Mucosa of rectum (tissue), 2 donors: ENCODE measurements at regions not wholly inside any gene's neighbourhood (a gene's known extent, or its start where the extent isn't known, plus 50 kb on each side); places are given as distances from the start of the nearest gene placed in this dataset.
"Not testable (repeated sequence)": the region's sequence is repeated elsewhere in the genome, so short reads cannot be mapped to it uniquely, and the experiment has no call there.

Source experiments
- H3K27ac ChIP-seq, 2 donors: one replicate each; pipeline ENCODE4 v1.7.0; 2013; ENCODE audit warnings: inconsistent platforms in 2 of 2, low read depth in 2 of 2, low read length in 2 of 2
- H3K27me3 ChIP-seq, 2 donors: one replicate each; pipeline ENCODE4 v1.7.0; 2013; ENCODE audit warnings: low read length in 2 of 2; ENCODE audit not compliant: control insufficient read depth in 2 of 2, insufficient read depth in 2 of 2
- H3K36me3 ChIP-seq, 2 donors: one replicate each; pipeline ENCODE4 v1.7.0; 2013; ENCODE audit warnings: low read length in 2 of 2; ENCODE audit not compliant: control insufficient read depth in 2 of 2, insufficient read depth in 2 of 2
- H3K4me1 ChIP-seq, 2 donors: one replicate each; pipeline ENCODE4 v1.7.0; 2013; ENCODE audit warnings: low read length in 2 of 2, mild to moderate bottlenecking in 1 of 2; ENCODE audit not compliant: control insufficient read depth in 2 of 2, insufficient read depth in 2 of 2
- H3K4me3 ChIP-seq, 2 donors: one replicate each; pipeline ENCODE4 v1.7.0; 2013; ENCODE audit warnings: low read length in 2 of 2
- H3K9ac ChIP-seq, 2 donors: one replicate each; pipeline ENCODE4 v1.7.0; 2013; ENCODE audit warnings: low read length in 2 of 2, low read depth in 1 of 2, mild to moderate bottlenecking in 1 of 2
- H3K9me3 ChIP-seq, 2 donors: one replicate each; pipeline ENCODE4 v1.7.0; 2013; ENCODE audit warnings: low read length in 2 of 2; ENCODE audit not compliant: control insufficient read depth in 2 of 2
- donor health status: healthy.
- donor health status: Normal muscosa, but diverticular disease.

- H3K9ac ChIP-seq, H3K4me1 ChIP-seq, H3K27me3 ChIP-seq, H3K36me3 ChIP-seq, H3K27ac ChIP-seq, H3K4me3 ChIP-seq, H3K9me3 ChIP-seq: not testable (repeated sequence)
These were observed 247.1 kb downstream of the ANKRD30B start for GRCh38 chr18:14995023-14995422.

- Histone ChIP-seq H3K9me3 (no peaks in the 10 kb centered on the region), H3K4me1 (no peaks in the 10 kb centered on the region), H3K36me3 (no peaks in the 10 kb centered on the region)
These were observed 249.4 kb downstream of the ANKRD30B start for GRCh38 chr18:14997357-14997756.

GRCh38 chr18:14997899-14998298, 249.9 kb downstream of the ANKRD30B start:
- H3K4me1 ChIP-seq, H3K27ac ChIP-seq, H3K4me3 ChIP-seq, H3K9me3 ChIP-seq, H3K27me3 ChIP-seq, H3K9ac ChIP-seq, H3K36me3 ChIP-seq: not testable (repeated sequence)

More at GRCh38 chr18:14997357-14997756, 249.4 kb downstream of the ANKRD30B start:
- Histone ChIP-seq H3K4me3 (no peak overlapping the region), H3K27ac (no peak overlapping the region), H3K27me3 (no peaks in the 10 kb centered on the region), H3K9ac (no peak overlapping the region)

- not testable (repeated sequence) for H3K36me3 ChIP-seq, H3K27me3 ChIP-seq, H3K4me1 ChIP-seq, H3K4me3 ChIP-seq, H3K27ac ChIP-seq, H3K9ac ChIP-seq, H3K9me3 ChIP-seq
These were observed 250.5 kb downstream of the ANKRD30B start for GRCh38 chr18:14998360-14999042.

- no peaks in the 10 kb centered on the region for H3K9me3 ChIP-seq
- no peaks in the 10 kb centered on the region for H3K27me3 ChIP-seq
- H3K36me3 ChIP-seq, result no peaks in the 10 kb centered on the region
- H3K4me3 ChIP-seq, result no peak overlapping the region
- H3K27ac ChIP-seq, result no peak overlapping the region
- H3K4me1 ChIP-seq, result no peaks in the 10 kb centered on the region
- no peak overlapping the region for H3K9ac ChIP-seq
These were observed 251.4 kb downstream of the ANKRD30B start for GRCh38 chr18:14999085-14999975.

- not testable (repeated sequence) for H3K27ac ChIP-seq, H3K9ac ChIP-seq, H3K4me3 ChIP-seq
These were observed 252.4 kb downstream of the ANKRD30B start for GRCh38 chr18:15000119-15001037.

GRCh38 chr18:15001038-15001794, 253.2 kb downstream of the ANKRD30B start:
- H3K9me3 ChIP-seq, H3K9ac ChIP-seq, H3K27ac ChIP-seq, H3K36me3 ChIP-seq, H3K4me3 ChIP-seq, H3K27me3 ChIP-seq, H3K4me1 ChIP-seq: not testable (repeated sequence)

More at GRCh38 chr18:15000119-15001037, 252.4 kb downstream of the ANKRD30B start:
- H3K27me3 ChIP-seq, H3K4me1 ChIP-seq, H3K36me3 ChIP-seq, H3K9me3 ChIP-seq: not testable (repeated sequence)

- H3K27me3 ChIP-seq, H3K9ac ChIP-seq, H3K9me3 ChIP-seq, H3K4me3 ChIP-seq, H3K4me1 ChIP-seq, H3K36me3 ChIP-seq, H3K27ac ChIP-seq: not testable (repeated sequence)
These were observed 253.8 kb downstream of the ANKRD30B start for GRCh38 chr18:15001795-15002107.

GRCh38 chr18:15002765-15003164, 254.8 kb downstream of the ANKRD30B start:
- H3K9ac ChIP-seq, H3K36me3 ChIP-seq: not testable (repeated sequence)

More at GRCh38 chr18:15002765-15003164, 254.8 kb downstream of the ANKRD30B start:
- H3K27ac ChIP-seq, H3K27me3 ChIP-seq, H3K4me3 ChIP-seq, H3K9me3 ChIP-seq, H3K4me1 ChIP-seq: not testable (repeated sequence)
